ENCODE measurements at regions not wholly inside any gene's neighbourhood (a gene's known extent, or its start where the extent isn't known, plus 50 kb on each side); places are given as distances from the start of the nearest gene placed in this dataset.

- H3K27ac ChIP-seq (ENCODE audit: low read depth, low read length), result no peak overlapping the region
- Mint-ChIP-seq H3K36me3 (no peaks in the 10 kb centered on the region), H3K4me3 (no peak overlapping the region), H3K9me3 (no peaks in the 10 kb centered on the region), H3K27me3 (peaks cover 5 to 8% of the 10 kb centered on the region in 2 donors), H3K4me1 (peaks cover 0 to 7% (median 0%) of the 10 kb centered on the region in 4 donors), H3K27ac (peak overlapping the region in 1 of 7 donors; percentile 68)
- no peaks in the 10 kb centered on the region for H3K4me1 ChIP-seq (ENCODE audit: insufficient read depth, low read length)
- ChIA-PET POLR2A (ENCODE audit: partially characterized antibody) (no interaction called here), CTCF (ENCODE audit: partially characterized antibody) (no interaction called here)
- H3K36me3 ChIP-seq (ENCODE audit: insufficient read depth, low read length), result no peaks in the 10 kb centered on the region
- H3K4me3 ChIP-seq (ENCODE audit: low read length in 2 of 2), result no peak overlapping the region
- no peaks in the 10 kb centered on the region for H3K27me3 ChIP-seq (ENCODE audit: insufficient read depth, low read length)
- no peaks in the 10 kb centered on the region for H3K9me3 ChIP-seq (ENCODE audit: control insufficient read depth in 1 of 2, low read length in 2 of 2)
- intact Hi-C loops (cut with micrococcal nuclease), result no loop called here
- DNase-seq, result no peak
Measured at GRCh38 chr20:50278377-50278683, 87.7 kb downstream of the CEBPB start.

GRCh38 chr20:50278684-50279531 lies 88.3 kb downstream of the CEBPB start:
- Mint-ChIP-seq H3K4me3 (no peak overlapping the region), H3K27ac (peak overlapping the region in 1 of 7 donors; percentile 68), H3K9me3 (no peaks in the 10 kb centered on the region), H3K36me3 (no peaks in the 10 kb centered on the region), H3K27me3 (peaks cover 5 to 8% of the 10 kb centered on the region in 2 donors), H3K4me1 (peaks cover 0 to 7% (median 0%) of the 10 kb centered on the region in 4 donors)
- Histone ChIP-seq H3K36me3 (ENCODE audit: insufficient read depth, low read length) (no peaks in the 10 kb centered on the region), H3K27ac (ENCODE audit: low read depth, low read length) (no peak overlapping the region), H3K4me1 (ENCODE audit: insufficient read depth, low read length) (no peaks in the 10 kb centered on the region), H3K27me3 (ENCODE audit: insufficient read depth, low read length) (no peaks in the 10 kb centered on the region), H3K4me3 (ENCODE audit: low read length in 2 of 2) (no peak overlapping the region), H3K9me3 (ENCODE audit: control insufficient read depth in 1 of 2, low read length in 2 of 2) (no peaks in the 10 kb centered on the region)
- ChIA-PET CTCF (ENCODE audit: partially characterized antibody) (no interaction called here), POLR2A (ENCODE audit: partially characterized antibody) (no interaction called here)
- intact Hi-C loops (cut with micrococcal nuclease), result no loop called here
- DNase-seq, result no peak

GRCh38 chr20:50279988-50280850 lies 89.6 kb downstream of the CEBPB start:
- ChIA-PET POLR2A (ENCODE audit: partially characterized antibody) (no interaction called here), CTCF (ENCODE audit: partially characterized antibody) (no interaction called here)
- Mint-ChIP-seq H3K27ac (no peak overlapping the region), H3K36me3 (no peaks in the 10 kb centered on the region), H3K9me3 (no peaks in the 10 kb centered on the region), H3K4me1 (peaks cover 3 to 11% (median 5%) of the 10 kb centered on the region in 4 donors), H3K4me3 (no peak overlapping the region), H3K27me3 (peaks cover 7 to 8% of the 10 kb centered on the region in 2 donors)
- intact Hi-C loops (cut with micrococcal nuclease), result no loop called here
- Histone ChIP-seq H3K27me3 (ENCODE audit: insufficient read depth, low read length) (no peaks in the 10 kb centered on the region), H3K4me3 (ENCODE audit: low read length in 2 of 2) (no peak overlapping the region), H3K36me3 (ENCODE audit: insufficient read depth, low read length) (no peaks in the 10 kb centered on the region), H3K9me3 (ENCODE audit: control insufficient read depth in 1 of 2, low read length in 2 of 2) (no peaks in the 10 kb centered on the region), H3K4me1 (ENCODE audit: insufficient read depth, low read length) (peaks cover 4% of the 10 kb centered on the region), H3K27ac (ENCODE audit: low read depth, low read length) (no peak overlapping the region)
- DNase-seq, result no peak

GRCh38 chr20:50280851-50281655 lies 90.4 kb downstream of the CEBPB start:
- Histone ChIP-seq H3K27ac (ENCODE audit: low read depth, low read length) (no peak overlapping the region), H3K36me3 (ENCODE audit: insufficient read depth, low read length) (no peaks in the 10 kb centered on the region), H3K27me3 (ENCODE audit: insufficient read depth, low read length) (no peaks in the 10 kb centered on the region), H3K4me3 (ENCODE audit: low read length in 2 of 2) (no peak overlapping the region), H3K9me3 (ENCODE audit: control insufficient read depth in 1 of 2, low read length in 2 of 2) (no peaks in the 10 kb centered on the region), H3K4me1 (ENCODE audit: insufficient read depth, low read length) (peaks cover 6% of the 10 kb centered on the region)
- POLR2A ChIA-PET (ENCODE audit: partially characterized antibody), result no interaction called here
- H3K4me3 Mint-ChIP-seq, result no peak overlapping the region
- DNase-seq, result no peak
- no peaks in the 10 kb centered on the region for H3K36me3 Mint-ChIP-seq
- H3K9me3 Mint-ChIP-seq, result no peaks in the 10 kb centered on the region
- CTCF ChIA-PET (ENCODE audit: partially characterized antibody), result interaction anchor here (0.6 kb wide), 1 partner anchor 103 kb away, joined by 3 read pairs; no protein-coding TSS in a partner anchor
- H3K27ac Mint-ChIP-seq, result no peak overlapping the region
- H3K27me3 Mint-ChIP-seq, result peaks cover 7 to 8% of the 10 kb centered on the region in 2 donors
- intact Hi-C loops (cut with micrococcal nuclease), result no loop called here
- H3K4me1 Mint-ChIP-seq, result peaks cover 5 to 15% (median 9%) of the 10 kb centered on the region in 4 donors

GRCh38 chr20:50281831-50282591 lies 91.4 kb downstream of the CEBPB start:
- Mint-ChIP-seq H3K27me3 (peaks cover 6 to 8% of the 10 kb centered on the region in 2 donors), H3K4me3 (no peak overlapping the region), H3K9me3 (no peaks in the 10 kb centered on the region), H3K36me3 (no peaks in the 10 kb centered on the region), H3K27ac (peak overlapping the region in 1 of 7 donors; percentile 23), H3K4me1 (peaks cover 8 to 21% (median 13%) of the 10 kb centered on the region in 4 donors)
- Histone ChIP-seq H3K27me3 (ENCODE audit: insufficient read depth, low read length) (no peaks in the 10 kb centered on the region), H3K36me3 (ENCODE audit: insufficient read depth, low read length) (no peaks in the 10 kb centered on the region), H3K9me3 (ENCODE audit: control insufficient read depth in 1 of 2, low read length in 2 of 2) (no peaks in the 10 kb centered on the region), H3K4me1 (ENCODE audit: insufficient read depth, low read length) (peaks cover 6% of the 10 kb centered on the region), H3K27ac (ENCODE audit: low read depth, low read length) (no peak overlapping the region), H3K4me3 (ENCODE audit: low read length in 2 of 2) (no peak overlapping the region)
- DNase-seq, result no peak
- intact Hi-C loops (cut with micrococcal nuclease), result no loop called here
- CTCF ChIA-PET (ENCODE audit: partially characterized antibody), result interaction anchor here (0.6 kb wide), 1 partner anchor 102 kb away, joined by 3 read pairs; no protein-coding TSS in a partner anchor
- POLR2A ChIA-PET (ENCODE audit: partially characterized antibody), result no interaction called here

- Mint-ChIP-seq H3K36me3 (no peaks in the 10 kb centered on the region), H3K4me1 (peaks cover 8 to 21% (median 13%) of the 10 kb centered on the region in 4 donors), H3K27ac (peak overlapping the region in 1 of 7 donors; percentile 23), H3K9me3 (no peaks in the 10 kb centered on the region), H3K4me3 (no peak overlapping the region), H3K27me3 (peaks cover 4 to 8% of the 10 kb centered on the region in 2 donors)
- Histone ChIP-seq H3K27me3 (ENCODE audit: insufficient read depth, low read length) (no peaks in the 10 kb centered on the region), H3K9me3 (ENCODE audit: control insufficient read depth in 1 of 2, low read length in 2 of 2) (no peaks in the 10 kb centered on the region), H3K36me3 (ENCODE audit: insufficient read depth, low read length) (no peaks in the 10 kb centered on the region), H3K27ac (ENCODE audit: low read depth, low read length) (no peak overlapping the region), H3K4me1 (ENCODE audit: insufficient read depth, low read length) (peaks cover 6% of the 10 kb centered on the region), H3K4me3 (ENCODE audit: low read length in 2 of 2) (no peak overlapping the region)
- ChIA-PET POLR2A (ENCODE audit: partially characterized antibody) (no interaction called here), CTCF (ENCODE audit: partially characterized antibody) (no interaction called here)
- intact Hi-C loops (cut with micrococcal nuclease), result no loop called here
- DNase-seq, result no peak
Measured at GRCh38 chr20:50282592-50283241, 92.1 kb downstream of the CEBPB start.

Data from CD4-positive, alpha-beta memory T cell (primary cell).